LNCaP clone FGC (cell line): ENCODE measurements at regions not wholly inside any gene's neighbourhood (a gene's known extent, or its start where the extent isn't known, plus 50 kb on each side); places are given as distances from the start of the nearest gene placed in this dataset.

Experiments used
- DNase-seq: peaks from one replicate; pipeline ENCODE4 v3.0.0-alpha.2; 2011; ENCODE audit warnings: low read depth
- H3K4me3 ChIP-seq: 2 replicates; pipeline ENCODE4 v1.5.1; 2011; ENCODE audit warnings: mild to moderate bottlenecking, low read depth, low read length, control low read depth
- CTCF ChIP-seq: IDR thresholded peaks from 2 replicates; pipeline ENCODE4 v1.5.1; 2012; ENCODE audit warnings: mild to moderate bottlenecking; ENCODE audit not compliant: control insufficient read depth, insufficient read depth; ENCODE audit errors: extremely low read depth

GRCh38 chr10:4136121-4136520 lies 351.1 kb upstream of the KLF6 start:
- TF ChIP-seq CTCF = no peak
- no peak overlapping the region for H3K4me3 ChIP-seq
- DNase-seq = no peak

GRCh38 chr10:4132216-4132556 lies 347.2 kb upstream of the KLF6 start:
- no peak for DNase-seq
- TF ChIP-seq CTCF = no peak
- H3K4me3 ChIP-seq = no peak overlapping the region

- DNase-seq = no peak
- TF ChIP-seq CTCF = no peak
- no peak overlapping the region for H3K4me3 ChIP-seq
These were observed 346.6 kb upstream of the KLF6 start for GRCh38 chr10:4131407-4132215.

- no peak for TF ChIP-seq CTCF
- H3K4me3 ChIP-seq = no peak overlapping the region
- no peak for DNase-seq
These were observed 345.7 kb upstream of the KLF6 start for GRCh38 chr10:4130685-4131084.

- peak; percentile 67 for DNase-seq
- no peak overlapping the region for H3K4me3 ChIP-seq
- no peak for TF ChIP-seq CTCF
These were observed 345.0 kb upstream of the KLF6 start for GRCh38 chr10:4129866-4130477.

GRCh38 chr10:4127518-4128315 lies 342.7 kb upstream of the KLF6 start:
- peak; percentile 56 for DNase-seq
- TF ChIP-seq CTCF = no peak
- H3K4me3 ChIP-seq = no peak overlapping the region

GRCh38 chr10:4125776-4126175 lies 340.8 kb upstream of the KLF6 start:
- TF ChIP-seq CTCF = no peak
- no peak for DNase-seq
- H3K4me3 ChIP-seq = no peak overlapping the region
